SU-DHL-6 (cell line): ENCODE measurements at regions not wholly inside any gene's neighbourhood (a gene's known extent, or its start where the extent isn't known, plus 50 kb on each side); places are given as distances from the start of the nearest gene placed in this dataset.

Experiments used
- CTCF ChIP-seq: fragments of 200-600 bp; sonication (generic); IDR thresholded peaks from one replicate; pipeline ENCODE4 v1.5.1; 2017; ENCODE audit warnings: antibody characterized with exemption, mild to moderate bottlenecking, low read length, moderate library complexity; ENCODE audit not compliant: insufficient read depth, poor library complexity, severe bottlenecking
- EZH2phosphoT487 ChIP-seq: fragments of 200-600 bp; sonication (generic), shearing (Covaris generic); conservative IDR thresholded peaks from 2 replicates; pipeline ENCODE4 v1.6.1; 2018; ENCODE audit warnings: mild to moderate bottlenecking, antibody characterized with exemption, low read length, moderate library complexity, mixed read lengths

GRCh38 chr5:52655163-52655562, 132.6 kb upstream of the ITGA1 start:
- no peak for TF ChIP-seq CTCF
- TF ChIP-seq EZH2phosphoT487 = no peak
